Left colon (tissue), 2 donors: ENCODE measurements at regions not wholly inside any gene's neighbourhood (a gene's known extent, or its start where the extent isn't known, plus 50 kb on each side); places are given as distances from the start of the nearest gene placed in this dataset.

Experiments
- ATAC-seq: fragments of 200-7000 bp; cut with Tn5 transposase; one replicate; pipeline ENCODE4 v1.9.1; 2020; ENCODE audit warnings: mild to moderate bottlenecking, moderate library complexity
- DNase-seq, 2 donors: peaks; one replicate each; pipeline ENCODE4 v3.0.0-alpha.2; 2020
- intact Hi-C, 2 donors: fragments of 100-400 bp; cut with DNase I in 1 of 2; cut with micrococcal nuclease in 1 of 2; formaldehyde crosslinking; loops; one replicate each; pipeline versions ENCODE4 v1.11.2 to v1.14.0; 2022; cut with DNase I, micrococcal nuclease
- donor health status: DM: no; HTN: no; CAD: no.
- donor health status: DM: yes; HTN: yes; CAD: no.

DNA sequence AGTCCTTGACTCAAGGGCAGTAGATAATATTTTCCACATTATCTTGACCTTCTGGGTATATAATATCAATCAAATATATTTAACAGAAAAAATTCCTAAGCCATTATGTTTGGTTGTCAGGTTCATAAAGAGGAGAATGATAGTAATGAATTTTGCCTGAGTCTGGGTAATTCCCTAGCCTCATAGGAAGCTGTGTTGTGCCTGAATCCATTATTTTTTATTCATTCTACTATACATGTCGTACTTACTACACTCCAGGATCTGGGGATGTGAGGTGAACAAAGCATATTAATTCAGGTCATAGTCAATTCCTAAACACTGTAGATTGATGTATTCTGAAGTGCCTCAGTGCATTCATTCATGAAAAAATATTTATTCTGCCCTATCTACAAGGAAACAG, 204.2 kb downstream of the PTGER3 start:
- ATAC-seq (no peak), DNase-seq (no peak)
- intact Hi-C loops: no loop called here

DNA sequence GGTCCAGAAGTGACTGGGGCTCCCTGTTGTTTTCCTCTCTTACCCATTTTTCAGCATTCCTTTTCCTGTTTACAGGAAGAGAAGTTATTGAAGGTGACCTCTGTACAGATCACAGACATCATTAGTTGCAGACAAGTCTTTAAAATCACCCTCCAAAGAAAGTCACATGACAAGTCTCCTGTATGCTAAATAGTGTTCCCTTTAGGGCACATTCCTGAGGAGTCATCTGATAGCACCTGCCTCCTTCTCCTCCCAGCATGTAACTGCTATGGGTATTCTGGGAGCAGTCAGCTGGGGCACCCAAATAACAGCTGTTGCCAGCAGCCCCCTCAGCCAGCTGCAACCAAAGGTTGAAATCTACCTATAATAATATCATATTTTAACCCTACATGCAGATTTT, 200.6 kb downstream of the PTGER3 start:
- intact Hi-C loops: no loop called here
- DNase-seq: no peak
- no peak for ATAC-seq

DNA sequence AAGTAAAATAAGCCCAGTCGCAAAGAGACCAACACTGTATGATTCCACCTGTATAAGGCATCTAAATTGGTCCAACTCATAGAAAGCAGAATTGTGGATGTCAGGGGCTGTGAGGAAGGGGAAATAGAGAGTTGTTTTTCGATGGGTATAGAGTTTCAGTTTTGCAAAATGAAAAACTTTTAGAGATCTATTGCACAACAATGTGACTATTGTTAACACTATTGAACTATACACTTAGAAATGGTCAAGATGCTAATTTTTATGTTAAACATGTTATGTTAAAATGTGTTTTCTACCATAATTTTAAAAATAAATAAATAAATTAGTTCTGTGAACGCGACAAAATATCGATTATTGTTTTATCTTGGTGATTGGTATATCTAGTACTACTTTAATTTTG, 192.4 kb downstream of the PTGER3 start:
- intact Hi-C loops: no loop called here
- ATAC-seq: no peak
- DNase-seq: no peak

DNA sequence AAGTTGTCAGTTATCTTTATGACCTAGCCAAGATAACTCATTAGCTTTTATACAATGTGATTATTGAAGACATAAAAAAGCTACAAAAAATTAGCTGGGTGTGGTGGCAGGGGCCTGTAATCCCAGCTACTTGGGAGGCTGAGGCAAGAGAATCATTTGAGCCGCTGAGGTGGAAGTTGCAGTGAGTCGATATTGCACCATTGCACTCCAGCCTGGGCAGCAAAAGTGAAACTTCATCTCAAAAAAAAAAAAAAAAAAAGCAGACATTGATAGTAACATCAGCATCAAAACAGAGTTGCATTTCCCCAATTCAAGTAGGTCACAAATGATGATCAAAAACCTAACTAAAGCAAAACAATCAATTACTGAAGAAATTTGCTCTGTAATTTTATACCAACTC, 191.4 kb downstream of the PTGER3 start:
- ATAC-seq: no peak
- intact Hi-C loops: no loop called here
- DNase-seq: no peak

DNA sequence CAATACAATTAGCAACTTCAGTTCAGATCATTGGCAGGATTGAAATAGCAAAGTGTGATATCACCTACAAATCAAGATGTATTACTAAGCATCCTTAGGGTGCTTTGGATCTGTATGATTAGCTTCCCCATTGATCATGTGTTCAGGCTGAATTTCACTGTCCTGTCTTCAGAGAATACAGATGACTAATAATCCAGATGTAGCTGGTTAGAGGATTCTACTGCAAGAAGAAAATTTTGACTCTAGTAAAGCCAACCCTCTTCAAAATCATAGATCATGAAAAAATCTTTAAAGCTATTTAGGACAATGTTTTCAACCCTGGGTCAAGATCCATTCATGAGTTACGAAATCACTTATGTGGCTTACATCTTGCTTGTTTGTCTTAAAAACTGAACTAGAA, 184.4 kb downstream of the PTGER3 start:
- intact Hi-C loops: no loop called here

DNA sequence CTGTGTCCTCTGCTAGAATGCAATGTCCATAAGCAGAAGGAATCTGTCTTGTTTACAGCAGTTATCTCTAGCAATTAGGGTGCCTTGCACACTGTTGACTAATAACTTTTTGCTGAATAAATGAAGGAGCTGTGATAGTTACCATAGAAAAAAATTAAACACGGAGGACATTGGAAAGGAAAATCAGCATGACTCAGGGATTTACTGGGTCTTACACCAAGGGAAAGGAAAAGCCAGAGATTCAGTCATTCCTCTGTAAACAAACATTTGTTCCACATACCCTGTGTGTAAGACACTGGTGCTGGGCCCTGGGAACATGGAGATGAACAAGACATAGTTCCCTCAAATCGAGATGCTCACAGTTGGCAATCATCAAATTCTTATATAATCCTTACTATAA, 183.3 kb downstream of the PTGER3 start:
- DNase-seq (no peak), ATAC-seq (no peak)
- intact Hi-C loops: no loop called here

More for the DNA sequence above, 184.4 kb downstream of the PTGER3 start:
- DNase-seq (no peak), ATAC-seq (no peak)

DNA sequence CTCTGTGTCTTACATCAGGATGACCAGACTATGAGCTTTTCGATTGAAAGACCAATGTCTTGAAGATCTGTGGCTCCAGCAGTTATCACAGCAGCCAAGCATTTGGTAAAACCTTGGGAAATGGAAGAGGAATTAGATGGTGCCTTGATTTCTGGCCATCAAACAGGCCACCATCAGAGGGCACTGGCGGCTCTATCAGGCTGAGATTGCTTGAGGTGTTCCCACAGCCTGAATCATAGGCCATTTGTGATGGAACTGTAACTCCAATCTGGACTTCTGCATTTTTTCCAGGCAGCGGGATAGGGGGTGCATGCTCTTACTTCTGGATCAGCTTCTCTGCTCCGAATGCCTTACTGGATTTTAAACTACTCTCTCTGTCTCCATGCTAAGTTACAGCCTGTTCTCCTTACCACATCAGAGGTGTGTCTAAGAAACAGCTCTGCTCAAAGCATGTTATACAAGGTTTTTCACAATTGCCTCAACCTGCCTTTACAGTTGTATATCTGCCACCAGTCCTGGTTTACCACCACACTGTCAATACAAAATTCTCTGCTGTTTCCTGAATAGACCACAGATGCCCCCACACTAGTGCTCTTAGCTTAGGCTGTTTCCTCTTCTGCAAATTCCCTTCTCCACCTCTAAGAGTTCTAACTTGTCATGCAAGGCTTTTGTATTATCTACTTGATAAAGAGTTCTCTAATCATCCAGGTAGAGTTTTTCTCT, 180.9 kb downstream of the PTGER3 start:
- DNase-seq: no peak
- intact Hi-C loops: no loop called here
- no peak for ATAC-seq

DNA sequence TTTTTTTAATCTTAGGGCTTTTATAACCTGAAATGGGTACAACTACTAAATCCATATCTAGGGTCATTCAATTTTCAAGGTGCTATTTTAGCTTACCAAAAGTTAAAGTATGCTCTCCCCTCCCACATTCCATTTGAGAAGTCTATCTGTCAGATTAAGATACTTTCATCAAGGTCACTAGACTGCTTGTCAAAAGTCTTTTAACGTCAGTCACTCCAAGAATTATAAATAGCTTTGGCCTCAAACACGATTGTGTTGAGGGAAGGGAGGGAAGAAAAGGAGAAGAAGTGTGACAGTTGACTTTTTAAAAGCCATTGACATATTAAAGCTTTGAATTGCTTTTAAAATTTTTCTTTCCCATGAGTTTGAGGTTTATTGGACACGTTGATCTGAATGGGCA, 175.8 kb downstream of the PTGER3 start:
- no peak for DNase-seq
- ATAC-seq: no peak
- intact Hi-C loops: no loop called here

DNA sequence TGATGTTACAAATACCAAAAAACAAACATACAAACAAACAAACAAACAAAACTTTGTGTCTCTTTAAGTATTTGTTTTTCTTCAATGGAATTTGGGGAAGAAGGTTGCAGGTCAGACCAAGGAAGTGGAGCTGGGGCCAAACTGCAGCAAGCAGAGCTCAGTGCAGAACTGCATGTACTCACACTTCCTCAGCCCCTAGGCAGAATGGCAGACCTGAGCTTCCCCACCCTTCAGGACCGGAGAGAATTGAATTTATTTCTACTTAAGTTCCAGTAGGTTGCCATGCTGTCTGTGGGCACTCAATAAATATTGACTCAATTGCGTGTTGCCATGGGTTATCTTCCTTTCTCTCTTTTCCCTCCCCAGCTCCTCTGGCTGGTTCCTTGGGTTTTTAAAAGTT, 173.6 kb downstream of the PTGER3 start:
- intact Hi-C loops: no loop called here
- no peak for ATAC-seq
- DNase-seq: peak in 1 of 2 donors; percentile 4

DNA sequence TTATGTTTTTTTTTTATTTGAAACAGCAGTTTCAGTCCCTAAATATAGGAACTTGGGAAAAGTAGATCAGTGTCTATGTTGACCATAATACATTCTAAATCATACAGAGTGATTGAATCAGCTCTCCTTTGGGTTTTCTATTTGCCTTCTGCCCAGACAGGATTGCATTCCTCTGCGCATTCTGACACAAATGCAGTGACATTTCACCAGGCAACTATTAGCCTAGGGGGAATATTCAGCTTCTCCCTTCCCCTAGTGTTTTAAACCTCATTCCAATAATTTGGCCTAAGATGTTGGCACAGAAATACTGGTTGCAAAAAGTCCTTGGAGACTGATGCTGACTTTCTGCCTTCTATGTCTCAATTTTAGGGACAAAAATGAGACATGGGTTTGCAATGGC, 172.8 kb downstream of the PTGER3 start:
- intact Hi-C loops: no loop called here
- ATAC-seq (no peak), DNase-seq (no peak)

DNA sequence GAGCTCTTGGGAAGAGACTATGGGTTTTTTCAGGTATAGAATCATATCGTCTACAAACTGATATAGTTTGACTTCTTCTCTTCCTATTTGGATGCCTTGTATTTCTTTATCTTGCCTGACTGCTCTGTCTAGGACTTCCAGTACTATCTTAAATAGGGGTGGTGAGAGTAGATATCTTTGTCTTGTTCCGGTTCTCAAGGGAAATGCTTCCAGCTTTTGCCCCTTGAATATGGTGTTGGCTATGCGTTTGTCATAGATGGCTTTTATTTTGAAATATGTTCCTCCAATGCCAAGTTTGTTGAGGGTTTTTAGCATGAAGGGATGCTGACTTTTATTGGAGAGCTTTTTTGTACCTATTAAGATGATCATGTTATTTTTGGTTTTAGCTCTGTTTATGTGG, 170.3 kb downstream of the PTGER3 start:
- intact Hi-C loops: no loop called here
- ATAC-seq (no peak), DNase-seq (no peak)

DNA sequence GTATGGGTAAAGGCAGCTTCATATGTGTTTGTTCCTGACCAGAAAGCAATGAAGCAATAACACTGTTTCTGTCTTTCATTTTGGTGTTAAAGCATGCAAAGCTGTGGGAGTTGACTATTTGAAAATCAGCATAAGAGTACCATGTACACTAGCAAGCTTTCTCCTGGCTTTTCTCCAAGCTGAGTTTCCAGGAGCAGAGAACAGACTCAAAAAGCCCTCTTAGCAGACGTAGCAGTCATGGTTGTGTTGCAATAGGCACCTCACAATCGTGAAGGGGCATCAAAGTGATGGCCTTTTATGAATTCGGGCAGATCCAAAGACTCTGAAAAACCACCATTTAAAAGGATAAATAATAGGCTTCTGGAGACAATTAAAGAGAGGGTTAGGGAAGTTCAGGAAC, 159.7 kb downstream of the PTGER3 start:
- no peak for DNase-seq
- intact Hi-C loops: no loop called here
- ATAC-seq: no peak

DNA sequence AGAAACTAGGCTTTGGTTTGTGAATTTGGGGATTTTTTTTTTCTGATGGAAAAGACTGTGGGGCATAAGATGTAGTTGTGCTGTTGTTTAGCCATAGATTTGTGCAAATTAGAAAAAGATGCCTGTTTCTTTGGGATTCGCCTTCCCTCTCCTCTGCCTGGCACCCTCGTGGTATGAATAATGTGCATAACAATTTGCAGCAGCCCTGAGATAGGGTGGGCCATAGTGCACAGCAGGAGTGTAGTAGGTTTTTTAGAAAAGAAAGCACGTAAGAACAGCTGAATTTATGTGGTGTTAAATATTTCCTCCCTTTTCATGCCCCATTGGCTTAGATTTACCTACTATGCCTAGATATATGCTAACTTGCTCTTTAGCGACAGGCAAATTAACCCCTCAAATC, 158.9 kb downstream of the PTGER3 start:
- intact Hi-C loops: no loop called here
- ATAC-seq: no peak
- DNase-seq: no peak

DNA sequence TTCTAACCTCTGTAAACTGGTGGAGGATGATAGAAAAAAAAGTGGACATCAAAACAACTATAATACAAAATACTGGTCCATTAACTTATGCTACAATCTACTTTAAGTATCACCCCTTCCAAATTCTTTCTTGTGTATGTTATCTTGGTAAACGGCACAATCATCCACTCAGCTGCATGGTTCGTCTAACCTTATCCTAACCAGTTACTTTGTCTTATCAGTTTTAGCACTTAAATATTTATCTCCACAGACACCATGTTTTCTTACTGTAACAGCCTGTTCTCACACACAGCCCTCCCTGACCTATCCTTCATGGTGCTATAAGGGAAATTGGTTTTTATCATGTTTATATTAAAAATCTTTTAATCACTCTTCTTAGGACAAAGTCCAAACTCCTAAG, 157.2 kb downstream of the PTGER3 start:
- DNase-seq: no peak
- no peak for ATAC-seq
- intact Hi-C loops: no loop called here

DNA sequence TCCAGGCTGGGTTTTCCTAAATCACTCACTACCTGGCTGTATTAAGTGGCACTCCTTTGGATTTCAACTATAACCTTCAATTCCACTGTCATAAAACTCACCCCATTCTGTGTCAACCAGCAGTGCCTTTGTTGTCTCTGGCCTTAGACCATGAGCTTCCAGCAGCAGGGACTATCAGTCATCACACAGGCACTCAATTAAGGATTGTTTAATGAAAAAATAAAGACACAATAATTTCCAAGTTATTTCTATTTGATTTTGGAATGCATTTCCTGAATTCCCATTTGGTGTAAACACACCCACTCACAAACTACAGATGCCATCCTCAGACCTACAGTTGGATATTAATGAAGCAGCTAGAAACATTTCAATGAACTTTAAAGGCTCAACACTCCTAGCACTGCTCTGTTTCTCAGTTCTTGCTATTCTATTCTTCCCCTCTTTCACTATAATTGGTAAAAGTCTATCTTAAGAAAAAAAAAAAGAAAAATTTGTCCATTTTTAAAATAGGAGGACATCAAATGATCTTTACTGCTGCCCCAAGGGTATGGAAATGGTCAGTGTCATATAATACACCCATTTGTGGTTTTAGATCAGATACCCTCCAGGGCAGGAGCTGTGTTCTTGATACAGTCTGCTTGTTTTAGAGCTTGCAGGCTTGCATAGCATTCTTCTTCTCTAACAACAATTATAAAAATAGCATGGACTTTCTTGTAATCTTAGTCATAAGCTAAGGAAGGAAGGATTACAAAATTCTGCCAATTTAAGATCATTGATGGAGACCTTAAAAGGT, 156.4 kb downstream of the PTGER3 start:
- ATAC-seq: no peak
- intact Hi-C loops: no loop called here
- no peak for DNase-seq

DNA sequence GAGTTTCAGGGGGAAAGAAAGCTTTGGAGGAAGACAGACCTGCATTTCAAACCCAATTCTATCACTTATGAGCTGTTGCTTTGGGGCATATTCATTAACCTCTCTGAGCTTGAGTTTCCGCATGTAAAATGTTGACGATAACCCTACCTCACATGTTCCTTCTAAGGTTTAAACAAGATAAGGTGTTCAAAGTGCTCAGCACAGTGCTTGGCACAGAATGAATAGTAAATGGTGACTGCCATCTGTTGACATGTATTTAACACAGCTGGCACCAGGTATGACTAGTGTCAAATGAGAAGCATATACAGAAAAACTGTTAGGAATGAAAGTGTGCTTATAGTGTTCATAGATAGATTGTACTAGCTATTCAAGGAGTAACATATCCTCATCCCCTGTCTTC, 155.5 kb downstream of the PTGER3 start:
- DNase-seq (no peak), ATAC-seq (no peak)
- intact Hi-C loops: no loop called here

DNA sequence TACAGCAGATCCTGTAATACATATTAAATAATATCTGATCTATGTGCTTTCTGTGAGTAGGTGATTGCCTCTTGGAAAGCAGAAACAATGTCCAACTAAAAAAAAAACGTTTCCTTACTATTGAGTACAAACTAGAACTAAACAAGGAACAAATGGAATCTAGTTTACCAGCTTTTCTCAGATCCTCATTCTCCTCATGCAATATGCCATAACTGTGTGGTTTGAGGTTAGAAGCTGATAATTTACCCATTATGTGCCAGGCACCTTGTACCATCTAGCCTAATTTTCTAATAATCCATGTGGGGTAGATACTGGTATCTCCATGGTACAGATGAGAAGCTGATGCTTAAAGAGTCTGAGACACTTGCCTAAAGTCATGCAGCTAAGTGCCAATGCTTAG, 154.7 kb downstream of the PTGER3 start:
- no peak for DNase-seq
- no peak for ATAC-seq
- intact Hi-C loops: no loop called here

DNA sequence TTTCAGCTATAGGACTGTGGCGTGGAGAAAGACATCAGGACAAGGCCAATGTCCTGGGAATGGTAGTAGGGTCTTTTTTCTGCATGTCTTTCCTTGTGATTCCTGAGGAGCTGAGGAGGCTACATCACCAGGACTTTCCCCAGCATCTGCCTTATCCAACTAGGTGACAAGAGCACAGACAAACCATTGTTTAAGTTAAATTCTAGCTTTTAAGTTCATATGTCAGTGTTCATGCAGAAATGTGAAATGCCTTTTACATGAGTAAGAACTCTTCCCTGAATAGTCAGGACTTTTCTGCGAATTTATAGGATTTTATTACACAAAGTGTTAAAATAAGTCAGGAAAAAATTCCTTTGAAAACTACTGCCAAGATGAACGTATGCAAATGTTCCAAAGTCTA, 154.2 kb downstream of the PTGER3 start:
- intact Hi-C loops: no loop called here
- DNase-seq (no peak), ATAC-seq (no peak)

DNA sequence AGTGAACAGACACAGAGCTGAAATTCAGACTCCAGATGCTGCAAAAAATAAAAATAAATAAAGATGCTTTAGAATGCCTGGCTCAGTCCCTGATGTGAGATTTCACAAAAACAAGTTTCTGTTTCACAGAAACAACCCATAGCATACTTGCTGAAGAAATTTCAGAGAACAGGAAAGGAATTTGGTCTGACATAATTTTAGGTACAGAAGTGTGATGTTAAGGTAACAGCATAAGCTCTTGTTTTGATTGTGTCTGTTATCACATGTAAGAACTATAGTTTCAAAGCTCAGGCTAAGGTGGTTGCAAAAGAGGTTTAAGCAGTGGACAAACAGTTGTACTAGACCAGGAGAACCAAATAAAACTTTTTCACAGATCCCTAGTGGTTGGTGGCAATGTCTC, 152.1 kb downstream of the PTGER3 start:
- ATAC-seq: no peak
- DNase-seq: no peak
- intact Hi-C loops: no loop called here

DNA sequence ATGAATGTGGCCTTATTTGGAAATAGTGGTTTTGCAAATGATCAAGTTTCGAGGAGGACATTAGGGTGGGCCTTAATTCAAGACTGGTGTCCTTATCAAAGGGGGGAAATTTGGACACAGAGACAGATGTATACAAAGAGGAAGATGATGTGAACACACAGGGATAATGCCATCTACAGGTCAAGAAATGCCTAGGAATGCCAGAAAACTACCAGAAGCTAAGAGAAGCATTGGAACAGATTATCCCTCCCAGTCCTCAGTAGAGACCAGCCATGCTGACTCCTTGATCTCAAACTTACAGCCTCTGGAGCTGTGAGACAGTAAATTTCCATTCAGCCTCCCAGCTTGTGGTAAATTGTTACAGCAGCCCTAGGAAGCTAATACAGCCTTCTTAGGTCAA, 151.4 kb downstream of the PTGER3 start:
- no peak for ATAC-seq
- DNase-seq: no peak
- intact Hi-C loops: no loop called here

DNA sequence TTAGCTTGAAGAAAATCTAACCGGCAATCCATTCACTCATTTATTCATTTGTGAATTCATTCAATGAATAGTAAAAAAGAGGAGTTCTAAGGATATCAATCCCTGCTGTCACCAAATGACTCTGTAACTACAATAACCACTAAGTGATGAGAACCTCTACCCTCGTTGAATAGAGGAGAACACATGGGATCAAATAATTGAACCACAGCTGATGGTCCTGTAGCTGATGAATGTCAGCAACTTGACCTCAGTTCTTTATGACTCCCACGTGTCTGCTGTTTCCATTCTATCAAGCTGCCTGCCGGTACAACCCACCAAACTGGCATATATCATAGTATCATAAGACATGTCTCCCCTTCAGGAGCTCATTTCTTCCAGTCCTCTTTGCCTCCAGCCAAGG, 150.3 kb downstream of the PTGER3 start:
- no peak for DNase-seq
- no peak for ATAC-seq
- intact Hi-C loops: no loop called here
